CD4-positive, CD25-positive, alpha-beta regulatory T cell (primary cell): ENCODE measurements at regions not wholly inside any gene's neighbourhood (a gene's known extent, or its start where the extent isn't known, plus 50 kb on each side); places are given as distances from the start of the nearest gene placed in this dataset.
"Not testable (repeated sequence)": the region's sequence is repeated elsewhere in the genome, so short reads cannot be mapped to it uniquely, and the experiment has no call there.

Experiments used
- ATAC-seq, 2 donors: fragments of 150-1000 bp; cut with Tn5 transposase; one replicate each; pipeline ENCODE4 v1.10.0; 2021; ENCODE audit warnings: low read depth in 2 of 2, moderate number of reproducible peaks in 2 of 2, moderate library complexity in 1 of 2
- DNase-seq, 3 donors: peaks; one replicate each; pipeline versions ENCODE4 v3.0.0 to v3.0.0-alpha.2; 2012 to 2022; ENCODE audit warnings: mixed read lengths in 1 of 3
- H3K27ac ChIP-seq: one replicate; pipeline ENCODE4 v1.7.0; 2013; ENCODE audit warnings: mild to moderate bottlenecking, low read length; ENCODE audit not compliant: insufficient read depth, poor library complexity, severe bottlenecking
- H3K27me3 ChIP-seq: one replicate; pipeline ENCODE4 v1.7.0; 2013; ENCODE audit warnings: low read length; ENCODE audit not compliant: control insufficient read depth, insufficient read depth
- H3K36me3 ChIP-seq: one replicate; pipeline ENCODE4 v1.7.0; 2013; ENCODE audit warnings: mild to moderate bottlenecking, low read length, moderate library complexity; ENCODE audit not compliant: control insufficient read depth, insufficient read depth
- H3K4me1 ChIP-seq: 2 replicates; pipeline ENCODE4 v1.7.0; 2013; ENCODE audit warnings: mild to moderate bottlenecking, low read length; ENCODE audit not compliant: insufficient read depth, control insufficient read depth, poor library complexity, severe bottlenecking
- H3K4me3 ChIP-seq: one replicate; pipeline ENCODE4 v1.7.0; 2013; ENCODE audit warnings: low read depth, mild to moderate bottlenecking, low read length, moderate library complexity
- H3K9me3 ChIP-seq, 2 experiments: 1 replicate in 1 of 2; 2 replicates in 1 of 2; pipeline ENCODE4 v1.7.0; 2013; ENCODE audit warnings: low read length in 2 of 2, mild to moderate bottlenecking in 1 of 2, moderate library complexity in 1 of 2; ENCODE audit not compliant: control insufficient read depth in 2 of 2
- H3K27ac Mint-ChIP-seq, 3 donors: one replicate each; pipeline ENCODE4 v1.8.0; 2020 to 2022; ENCODE audit warnings: mild to moderate bottlenecking in 3 of 3, mixed read lengths in 3 of 3, moderate library complexity in 2 of 3
- H3K27me3 Mint-ChIP-seq: one replicate; pipeline ENCODE4 v1.8.0; 2022; ENCODE audit warnings: mild to moderate bottlenecking, mixed read lengths
- H3K36me3 Mint-ChIP-seq: one replicate; pipeline ENCODE4 v1.8.0; 2020; ENCODE audit warnings: mixed read lengths
- H3K4me1 Mint-ChIP-seq, 4 donors: one replicate each; pipeline ENCODE4 v1.8.0; 2020 to 2022; ENCODE audit warnings: mixed read lengths in 4 of 4, mild to moderate bottlenecking in 1 of 4
- H3K4me3 Mint-ChIP-seq, 4 donors: one replicate each; pipeline ENCODE4 v1.8.0; 2020 to 2022; ENCODE audit warnings: mild to moderate bottlenecking in 4 of 4, mixed read lengths in 4 of 4, moderate library complexity in 3 of 4
- H3K9me3 Mint-ChIP-seq, 7 donors: one replicate each; pipeline ENCODE4 v1.8.0; 2020 to 2022; ENCODE audit warnings: mixed read lengths in 7 of 7, mild to moderate bottlenecking in 3 of 7, moderate library complexity in 2 of 7

- Mint-ChIP-seq H3K36me3 (no peaks in the 10 kb centered on the region), H3K4me1 (no peaks in the 10 kb centered on the region)
These were observed 148.0 kb upstream of the SEMA6A start for GRCh38 chr5:116722651-116723050.

GRCh38 chr5:116719106-116719505 is 144.5 kb upstream of the SEMA6A start:
- no peak overlapping the region for H3K27ac Mint-ChIP-seq
- DNase-seq (no peak), ATAC-seq (no peak)
- H3K4me1 Mint-ChIP-seq = no peaks in the 10 kb centered on the region
- no peaks in the 10 kb centered on the region for H3K27me3 ChIP-seq
- no peak overlapping the region for H3K4me3 Mint-ChIP-seq
- H3K36me3 ChIP-seq = no peaks in the 10 kb centered on the region
- no peaks in the 10 kb centered on the region for H3K36me3 Mint-ChIP-seq
- H3K4me1 ChIP-seq = no peaks in the 10 kb centered on the region
- H3K9me3 ChIP-seq = no peaks in the 10 kb centered on the region
- H3K9me3 Mint-ChIP-seq = no peaks in the 10 kb centered on the region
- H3K27me3 Mint-ChIP-seq = no peaks in the 10 kb centered on the region
- no peak overlapping the region for H3K4me3 ChIP-seq
- H3K27ac ChIP-seq = no peak overlapping the region

More at GRCh38 chr5:116722651-116723050, 148.0 kb upstream of the SEMA6A start:
- DNase-seq = no peak
- H3K9me3 ChIP-seq = no peaks in the 10 kb centered on the region
- Mint-ChIP-seq H3K27ac (no peak overlapping the region), H3K27me3 (no peaks in the 10 kb centered on the region), H3K4me3 (no peak overlapping the region), H3K9me3 (no peaks in the 10 kb centered on the region)
- H3K4me1 ChIP-seq = no peaks in the 10 kb centered on the region
- H3K36me3 ChIP-seq = no peaks in the 10 kb centered on the region
- no peaks in the 10 kb centered on the region for H3K27me3 ChIP-seq
- H3K4me3 ChIP-seq = no peak overlapping the region
- H3K27ac ChIP-seq = no peak overlapping the region
- no peak for ATAC-seq

- H3K27me3 ChIP-seq = no peaks in the 10 kb centered on the region
- no peaks in the 10 kb centered on the region for H3K27me3 Mint-ChIP-seq
- H3K9me3 Mint-ChIP-seq = no peaks in the 10 kb centered on the region
- no peaks in the 10 kb centered on the region for H3K36me3 ChIP-seq
- no peak overlapping the region for H3K4me3 ChIP-seq
- ATAC-seq (no peak), DNase-seq (no peak)
- H3K4me3 Mint-ChIP-seq = no peak overlapping the region
- no peaks in the 10 kb centered on the region for H3K4me1 Mint-ChIP-seq
- no peak overlapping the region for H3K27ac ChIP-seq
- H3K27ac Mint-ChIP-seq = no peak overlapping the region
- no peaks in the 10 kb centered on the region for H3K9me3 ChIP-seq
- no peaks in the 10 kb centered on the region for H3K4me1 ChIP-seq
- no peaks in the 10 kb centered on the region for H3K36me3 Mint-ChIP-seq
These were observed 143.7 kb upstream of the SEMA6A start for GRCh38 chr5:116718317-116718716.

GRCh38 chr5:116709082-116709481 is 134.5 kb upstream of the SEMA6A start:
- H3K4me1 ChIP-seq = no peaks in the 10 kb centered on the region
- H3K27me3 ChIP-seq = no peaks in the 10 kb centered on the region
- peaks cover 0 to 5% (median 0%) of the 10 kb centered on the region in 4 donors for H3K4me1 Mint-ChIP-seq
- H3K27ac Mint-ChIP-seq = no peak overlapping the region
- no peak overlapping the region for H3K27ac ChIP-seq
- no peaks in the 10 kb centered on the region for H3K36me3 Mint-ChIP-seq
- H3K9me3 ChIP-seq = no peaks in the 10 kb centered on the region
- H3K27me3 Mint-ChIP-seq = no peaks in the 10 kb centered on the region
- ATAC-seq (no peak), DNase-seq (no peak)
- no peak overlapping the region for H3K4me3 ChIP-seq
- H3K4me3 Mint-ChIP-seq = no peak overlapping the region
- peaks cover 0 to 4% (median 0%) of the 10 kb centered on the region in 7 donors for H3K9me3 Mint-ChIP-seq
- H3K36me3 ChIP-seq = no peaks in the 10 kb centered on the region

GRCh38 chr5:116705121-116705519 is 130.5 kb upstream of the SEMA6A start:
- not testable (repeated sequence) for H3K36me3 Mint-ChIP-seq, H3K27ac ChIP-seq, H3K4me1 ChIP-seq, DNase-seq, H3K4me3 ChIP-seq, H3K36me3 ChIP-seq, H3K9me3 Mint-ChIP-seq, ATAC-seq, H3K9me3 ChIP-seq, H3K27me3 Mint-ChIP-seq, H3K4me1 Mint-ChIP-seq, H3K4me3 Mint-ChIP-seq, H3K27me3 ChIP-seq
- peak overlapping the region in 1 of 3 donors; percentile 65 for H3K27ac Mint-ChIP-seq

- Mint-ChIP-seq H3K27me3 (no peaks in the 10 kb centered on the region), H3K36me3 (no peaks in the 10 kb centered on the region), H3K4me1 (no peaks in the 10 kb centered on the region), H3K27ac (no peak overlapping the region), H3K4me3 (no peak overlapping the region), H3K9me3 (peaks cover 0 to 4% (median 0%) of the 10 kb centered on the region in 7 donors)
- Histone ChIP-seq H3K27me3 (no peaks in the 10 kb centered on the region), H3K36me3 (no peaks in the 10 kb centered on the region), H3K27ac (no peak overlapping the region), H3K9me3 (no peaks in the 10 kb centered on the region), H3K4me1 (no peaks in the 10 kb centered on the region), H3K4me3 (no peak overlapping the region)
- no peak for ATAC-seq
- no peak for DNase-seq
These were observed 129.3 kb upstream of the SEMA6A start for GRCh38 chr5:116703941-116704340.

GRCh38 chr5:116703328-116703727 is 128.7 kb upstream of the SEMA6A start:
- Mint-ChIP-seq H3K36me3 (no peaks in the 10 kb centered on the region), H3K4me1 (no peaks in the 10 kb centered on the region), H3K27ac (no peak overlapping the region)

GRCh38 chr5:116702776-116703175 is 128.2 kb upstream of the SEMA6A start:
- Histone ChIP-seq H3K4me3 (no peak overlapping the region), H3K27me3 (no peaks in the 10 kb centered on the region), H3K36me3 (no peaks in the 10 kb centered on the region), H3K27ac (no peak overlapping the region), H3K4me1 (no peaks in the 10 kb centered on the region), H3K9me3 (no peaks in the 10 kb centered on the region)
- Mint-ChIP-seq H3K4me3 (no peak overlapping the region), H3K9me3 (peaks cover 0 to 4% (median 0%) of the 10 kb centered on the region in 7 donors), H3K27me3 (no peaks in the 10 kb centered on the region), H3K36me3 (no peaks in the 10 kb centered on the region), H3K27ac (no peak overlapping the region), H3K4me1 (no peaks in the 10 kb centered on the region)
- DNase-seq (no peak), ATAC-seq (no peak)

More at GRCh38 chr5:116703328-116703727, 128.7 kb upstream of the SEMA6A start:
- Mint-ChIP-seq H3K4me3 (no peak overlapping the region), H3K27me3 (no peaks in the 10 kb centered on the region), H3K9me3 (peaks cover 0 to 6% (median 0%) of the 10 kb centered on the region in 7 donors)
- Histone ChIP-seq H3K4me3 (no peak overlapping the region), H3K36me3 (no peaks in the 10 kb centered on the region), H3K27me3 (no peaks in the 10 kb centered on the region), H3K9me3 (no peaks in the 10 kb centered on the region), H3K4me1 (no peaks in the 10 kb centered on the region), H3K27ac (no peak overlapping the region)
- DNase-seq = no peak
- no peak for ATAC-seq
